Natural killer cell treated with Interleukin-12 subunit alpha and Interleukin-12 subunit beta and Interleukin-15 and Interleukin-18, amount 100 ng/mL, for 72 hours (primary cell): ENCODE measurements at regions not wholly inside any gene's neighbourhood (a gene's known extent, or its start where the extent isn't known, plus 50 kb on each side); places are given as distances from the start of the nearest gene placed in this dataset.
"Not testable (repeated sequence)": the region's sequence is repeated elsewhere in the genome, so short reads cannot be mapped to it uniquely, and the experiment has no call there.

Experiments used
- ATAC-seq, 2 donors: fragments of 150-1000 bp; cut with Tn5 transposase in 1 of 2; sonication (Bioruptor Pico), chemical (Tn5 transposase) in 1 of 2; 2 replicates each; pipeline ENCODE4 v1.10.0; 2021
- DNase-seq: peaks from one replicate; pipeline ENCODE4 v3.0.0; 2022; ENCODE audit warnings: low spot score
- H3K27ac Mint-ChIP-seq, 2 donors: 1 replicate in 1 of 2; 2 replicates in 1 of 2; pipeline ENCODE4 v1.8.0; 2022; ENCODE audit warnings: mixed read lengths in 2 of 2, mild to moderate bottlenecking in 1 of 2, moderate library complexity in 1 of 2
- H3K27me3 Mint-ChIP-seq, 2 donors: 1 replicate in 1 of 2; 2 replicates in 1 of 2; pipeline ENCODE4 v1.8.0; 2022; ENCODE audit warnings: mixed read lengths in 2 of 2
- H3K36me3 Mint-ChIP-seq: one replicate; pipeline ENCODE4 v1.8.0; 2022; ENCODE audit warnings: mixed read lengths
- H3K4me1 Mint-ChIP-seq, 2 donors: 1 replicate in 1 of 2; 2 replicates in 1 of 2; pipeline ENCODE4 v1.8.0; 2022; ENCODE audit warnings: low read depth in 2 of 2, mixed read lengths in 2 of 2, mild to moderate bottlenecking in 1 of 2
- H3K4me3 Mint-ChIP-seq: one replicate; pipeline ENCODE4 v1.8.0; 2022; ENCODE audit warnings: mixed read lengths
- H3K9me3 Mint-ChIP-seq: 2 replicates; pipeline ENCODE4 v1.8.0; 2022; ENCODE audit warnings: mixed read lengths

GRCh38 chr2:224110811-224111210 lies 71.7 kb upstream of the SERPINE2 start:
- Mint-ChIP-seq H3K4me3 (no peak overlapping the region), H3K4me1 (no peaks in the 10 kb centered on the region), H3K27me3 (peaks cover 11 to 20% of the 10 kb centered on the region in 2 donors), H3K27ac (no peak overlapping the region), H3K36me3 (no peaks in the 10 kb centered on the region), H3K9me3 (no peaks in the 10 kb centered on the region)
- ATAC-seq (no peak), DNase-seq (no peak)

- H3K36me3 Mint-ChIP-seq: no peaks in the 10 kb centered on the region
- ATAC-seq (no peak), DNase-seq (no peak)
- no peaks in the 10 kb centered on the region for H3K4me1 Mint-ChIP-seq
- no peaks in the 10 kb centered on the region for H3K9me3 Mint-ChIP-seq
- peaks cover under 1 to 12% of the 10 kb centered on the region in 2 donors for H3K27me3 Mint-ChIP-seq
- H3K4me3 Mint-ChIP-seq: no peak overlapping the region
- no peak overlapping the region for H3K27ac Mint-ChIP-seq
Observed at GRCh38 chr2:224109751-224110150, 70.7 kb upstream of the SERPINE2 start.

GRCh38 chr2:224106794-224107193 lies 67.7 kb upstream of the SERPINE2 start:
- Mint-ChIP-seq H3K4me1 (no peaks in the 10 kb centered on the region), H3K27ac (no peak overlapping the region)

GRCh38 chr2:224104668-224105386 lies 65.7 kb upstream of the SERPINE2 start:
- Mint-ChIP-seq H3K4me1 (no peaks in the 10 kb centered on the region), H3K27me3 (peaks cover 10 to 22% of the 10 kb centered on the region in 2 donors), H3K27ac (no peak overlapping the region), H3K4me3 (no peak overlapping the region), H3K9me3 (peaks cover 3% of the 10 kb centered on the region), H3K36me3 (no peaks in the 10 kb centered on the region)
- ATAC-seq: no peak
- DNase-seq: no peak

More at GRCh38 chr2:224106794-224107193, 67.7 kb upstream of the SERPINE2 start:
- Mint-ChIP-seq H3K36me3 (no peaks in the 10 kb centered on the region), H3K4me3 (no peak overlapping the region), H3K9me3 (peaks cover 3% of the 10 kb centered on the region), H3K27me3 (peaks cover 0 to 17% of the 10 kb centered on the region in 2 donors)
- ATAC-seq: no peak
- no peak for DNase-seq

GRCh38 chr2:224103651-224104050 lies 64.6 kb upstream of the SERPINE2 start:
- no peak for ATAC-seq
- Mint-ChIP-seq H3K27me3 (peaks cover 10 to 20% of the 10 kb centered on the region in 2 donors), H3K4me3 (no peak overlapping the region)

GRCh38 chr2:224102991-224103390 lies 63.9 kb upstream of the SERPINE2 start:
- H3K4me3 Mint-ChIP-seq: no peak overlapping the region
- H3K9me3 Mint-ChIP-seq: peaks cover 3% of the 10 kb centered on the region
- peaks cover 11 to 16% of the 10 kb centered on the region in 2 donors for H3K27me3 Mint-ChIP-seq
- H3K4me1 Mint-ChIP-seq: no peaks in the 10 kb centered on the region
- H3K36me3 Mint-ChIP-seq: no peaks in the 10 kb centered on the region
- no peak for ATAC-seq
- no peak for DNase-seq
- H3K27ac Mint-ChIP-seq: no peak overlapping the region

More at GRCh38 chr2:224103651-224104050, 64.6 kb upstream of the SERPINE2 start:
- peaks cover 3% of the 10 kb centered on the region for H3K9me3 Mint-ChIP-seq
- H3K4me1 Mint-ChIP-seq: no peaks in the 10 kb centered on the region
- H3K27ac Mint-ChIP-seq: no peak overlapping the region
- DNase-seq: no peak
- no peaks in the 10 kb centered on the region for H3K36me3 Mint-ChIP-seq

- peaks cover 18 to 20% of the 10 kb centered on the region in 2 donors for H3K27me3 Mint-ChIP-seq
- peaks cover 3% of the 10 kb centered on the region for H3K9me3 Mint-ChIP-seq
- no peak overlapping the region for H3K27ac Mint-ChIP-seq
- no peak for ATAC-seq
- no peaks in the 10 kb centered on the region for H3K4me1 Mint-ChIP-seq
- H3K4me3 Mint-ChIP-seq: no peak overlapping the region
- DNase-seq: no peak
- no peaks in the 10 kb centered on the region for H3K36me3 Mint-ChIP-seq
Observed at GRCh38 chr2:224101820-224102630, 62.9 kb upstream of the SERPINE2 start.

- Mint-ChIP-seq H3K4me3 (no peak overlapping the region), H3K27me3 (peaks cover 28 to 29% of the 10 kb centered on the region in 2 donors), H3K36me3 (no peaks in the 10 kb centered on the region), H3K9me3 (peaks cover 3% of the 10 kb centered on the region), H3K4me1 (no peaks in the 10 kb centered on the region), H3K27ac (no peak overlapping the region)
- DNase-seq (no peak), ATAC-seq (no peak)
Observed at GRCh38 chr2:224099861-224100643, 61.0 kb upstream of the SERPINE2 start.

GRCh38 chr2:224098481-224099230 lies 59.6 kb upstream of the SERPINE2 start:
- peaks cover 29 to 40% of the 10 kb centered on the region in 2 donors for H3K27me3 Mint-ChIP-seq
- H3K36me3 Mint-ChIP-seq: no peaks in the 10 kb centered on the region
- H3K4me1 Mint-ChIP-seq: no peaks in the 10 kb centered on the region
- H3K9me3 Mint-ChIP-seq: peaks cover 3% of the 10 kb centered on the region
- ATAC-seq (no peak), DNase-seq (no peak)
- H3K4me3 Mint-ChIP-seq: no peak overlapping the region
- H3K27ac Mint-ChIP-seq: no peak overlapping the region

GRCh38 chr2:224094413-224094812 lies 55.3 kb upstream of the SERPINE2 start:
- H3K36me3 Mint-ChIP-seq: no peaks in the 10 kb centered on the region
- DNase-seq: no peak
- H3K4me1 Mint-ChIP-seq: no peaks in the 10 kb centered on the region
- H3K27me3 Mint-ChIP-seq: peaks cover 20 to 29% of the 10 kb centered on the region in 2 donors
- H3K4me3 Mint-ChIP-seq: no peak overlapping the region
- no peaks in the 10 kb centered on the region for H3K9me3 Mint-ChIP-seq
- no peak for ATAC-seq
- H3K27ac Mint-ChIP-seq: no peak overlapping the region

- not testable (repeated sequence) for DNase-seq, H3K4me1 Mint-ChIP-seq, H3K9me3 Mint-ChIP-seq, H3K36me3 Mint-ChIP-seq, ATAC-seq, H3K4me3 Mint-ChIP-seq, H3K27ac Mint-ChIP-seq
- peaks cover 16 to 20% of the 10 kb centered on the region in 2 donors for H3K27me3 Mint-ChIP-seq
Observed at GRCh38 chr2:224091671-224092070, 52.6 kb upstream of the SERPINE2 start.

- H3K27ac Mint-ChIP-seq, ATAC-seq, H3K4me3 Mint-ChIP-seq: not testable (repeated sequence)
Observed at GRCh38 chr2:224089606-224090005, 50.5 kb upstream of the SERPINE2 start.

More at GRCh38 chr2:224089606-224090005, 50.5 kb upstream of the SERPINE2 start:
- not testable (repeated sequence) for H3K4me1 Mint-ChIP-seq, H3K9me3 Mint-ChIP-seq, DNase-seq, H3K36me3 Mint-ChIP-seq, H3K27me3 Mint-ChIP-seq
